ENCODE measurements at regions not wholly inside any gene's neighbourhood (a gene's known extent, or its start where the extent isn't known, plus 50 kb on each side); places are given as distances from the start of the nearest gene placed in this dataset.

GRCh38 chr5:92748072-92748676 is 832.8 kb downstream of the NR2F1-AS1 start:
- Histone ChIP-seq H3K4me3 (replicated peaks in 1 of 3) (no peak overlapping the region), H3K9me3 (no peaks in the 10 kb centered on the region), H3K4me1 (no peaks in the 10 kb centered on the region), H3K36me3 (no peaks in the 10 kb centered on the region), H3K27me3 (no peaks in the 10 kb centered on the region), H3K27ac (no peak overlapping the region)
- no peak for DNase-seq
- WGBS, 2 donors = 90 to 95% methylated on average over 1 of the region's 1 CpG
- TF ChIP-seq CTCF (IDR thresholded peaks at IDR 0.05) (no peak), POLR2A (IDR thresholded peaks at IDR 0.05) (no peak)
- intact Hi-C loops (cut with DNase I) = no loop called here

DNA sequence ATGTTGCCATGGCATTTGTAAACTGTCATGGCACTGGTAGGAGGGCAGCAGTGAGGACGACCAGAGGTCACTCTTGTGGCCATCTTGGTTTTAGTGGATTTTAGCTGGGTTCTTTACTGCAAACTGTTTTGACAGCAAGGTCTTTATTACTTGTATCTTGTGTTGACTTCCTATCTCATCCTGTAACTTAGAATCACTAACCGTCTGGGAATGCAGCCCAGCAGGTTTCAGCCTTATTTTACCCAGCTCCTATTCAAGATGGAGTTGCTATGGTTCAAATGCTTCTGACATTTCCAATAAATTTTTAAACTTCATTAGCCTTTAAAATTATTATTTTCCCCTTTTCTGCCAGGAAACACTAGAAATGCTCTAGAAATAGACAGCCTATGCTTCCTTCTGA is 839.1 kb downstream of the NR2F1-AS1 start:
- Histone ChIP-seq H3K4me3 (replicated peaks in 1 of 3) (no peak overlapping the region), H3K36me3 (no peaks in the 10 kb centered on the region), H3K4me1 (no peaks in the 10 kb centered on the region), H3K27ac (no peak overlapping the region), H3K27me3 (no peaks in the 10 kb centered on the region), H3K9me3 (no peaks in the 10 kb centered on the region)
- 66 to 80% methylated on average over 2 of the region's 2 CpGs for WGBS, 2 donors
- no peak for TF ChIP-seq CTCF (IDR thresholded peaks at IDR 0.05)
- TF ChIP-seq POLR2A (IDR thresholded peaks at IDR 0.05) = no peak
- no peak for DNase-seq
- intact Hi-C loops (cut with DNase I) = no loop called here

GRCh38 chr5:92734211-92734940 is 846.6 kb downstream of the NR2F1-AS1 start:
- DNase-seq = no peak
- no peak overlapping the region for H3K27ac ChIP-seq
- no peaks in the 10 kb centered on the region for H3K27me3 ChIP-seq
- H3K36me3 ChIP-seq = no peaks in the 10 kb centered on the region
- intact Hi-C loops (cut with DNase I) = no loop called here
- 88 to 90% methylated on average over 2 of the region's 2 CpGs for WGBS, 2 donors
- H3K9me3 ChIP-seq = no peaks in the 10 kb centered on the region
- no peaks in the 10 kb centered on the region for H3K4me1 ChIP-seq
- no peak overlapping the region for H3K4me3 ChIP-seq (replicated peaks in 1 of 3)
- no peak for TF ChIP-seq POLR2A (IDR thresholded peaks at IDR 0.05)
- TF ChIP-seq CTCF (IDR thresholded peaks at IDR 0.05) = no peak

- no peak for DNase-seq
- Histone ChIP-seq H3K36me3 (no peaks in the 10 kb centered on the region), H3K27me3 (no peaks in the 10 kb centered on the region), H3K4me3 (replicated peaks in 1 of 3) (no peak overlapping the region), H3K9me3 (no peaks in the 10 kb centered on the region), H3K4me1 (no peaks in the 10 kb centered on the region), H3K27ac (no peak overlapping the region)
- WGBS, 2 donors = 85 to 93% methylated on average over 1 of the region's 1 CpG
- intact Hi-C loops (cut with DNase I) = no loop called here
- no peak for TF ChIP-seq CTCF (IDR thresholded peaks at IDR 0.05)
- TF ChIP-seq POLR2A (IDR thresholded peaks at IDR 0.05) = no peak
Measured at GRCh38 chr5:92730486-92730885, 850.5 kb downstream of the NR2F1-AS1 start.

DNA sequence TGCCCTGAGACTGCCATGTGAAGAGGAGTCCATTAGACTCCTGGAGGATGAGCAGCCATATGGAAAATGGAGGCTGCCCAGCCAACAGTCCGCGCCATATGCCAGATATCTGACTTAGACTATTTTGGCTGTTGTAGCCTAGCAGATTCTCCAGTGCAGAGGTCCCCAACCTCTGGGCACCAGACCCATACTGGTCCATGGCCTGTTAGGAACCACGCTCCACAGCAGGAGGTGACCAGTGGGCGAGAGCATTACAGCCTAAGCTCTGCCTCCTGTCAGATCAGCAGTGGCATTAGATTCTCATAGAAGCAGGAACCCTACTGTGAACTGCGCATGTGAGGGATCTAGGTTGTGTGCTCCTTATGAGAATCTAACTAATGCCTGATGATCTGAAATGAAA is 851.9 kb downstream of the NR2F1-AS1 start:
- Histone ChIP-seq H3K9me3 (no peaks in the 10 kb centered on the region), H3K36me3 (no peaks in the 10 kb centered on the region), H3K27me3 (no peaks in the 10 kb centered on the region), H3K27ac (no peak overlapping the region), H3K4me3 (replicated peaks in 1 of 3) (no peak overlapping the region), H3K4me1 (no peaks in the 10 kb centered on the region)
- no peak for DNase-seq
- intact Hi-C loops (cut with DNase I) = no loop called here
- TF ChIP-seq POLR2A (IDR thresholded peaks at IDR 0.05) = no peak
- TF ChIP-seq CTCF (IDR thresholded peaks at IDR 0.05) = no peak
- 85 to 100% methylated on average over 5 of the region's 5 CpGs for WGBS, 2 donors

Data from thyroid gland (tissue), 4 donors.